HCT116 (cell line): ENCODE measurements at regions not wholly inside any gene's neighbourhood (a gene's known extent, or its start where the extent isn't known, plus 50 kb on each side); places are given as distances from the start of the nearest gene placed in this dataset.

Experiments
- CEBPB ChIP-seq: IDR thresholded peaks from 2 replicates; pipeline ENCODE4 v1.6.1; 2012; ENCODE audit warnings: low read depth
- ELF1 ChIP-seq: IDR thresholded peaks from 2 replicates; pipeline ENCODE4 v1.6.1; 2012; ENCODE audit warnings: low read depth, borderline replicate concordance
- EZH2 ChIP-seq: fragments of 200-600 bp; sonication (generic); IDR thresholded peaks from 2 replicates; pipeline ENCODE4 v1.6.1; 2017; ENCODE audit warnings: antibody characterized with exemption, mixed run types
- EZH2phosphoT487 ChIP-seq: fragments of 200-600 bp; IDR thresholded peaks from 2 replicates; pipeline ENCODE4 v1.6.1; 2018; ENCODE audit warnings: antibody characterized with exemption, borderline replicate concordance
- JUND ChIP-seq: IDR thresholded peaks from 2 replicates; pipeline ENCODE4 v1.6.1; 2012
- POLR2A ChIP-seq: IDR thresholded peaks from 2 replicates; pipeline ENCODE4 v1.7.0; 2011; ENCODE audit warnings: borderline replicate concordance; ENCODE audit not compliant: insufficient read depth, insufficient read length; ENCODE audit errors: extremely low read depth
- POLR2AphosphoS5 ChIP-seq: IDR thresholded peaks from 2 replicates; pipeline ENCODE4 v1.6.1; 2011; ENCODE audit warnings: mild to moderate bottlenecking, low read depth, low read length, moderate library complexity
- SP1 ChIP-seq: IDR thresholded peaks from 2 replicates; pipeline ENCODE4 v1.6.1; 2012; ENCODE audit warnings: low read depth
- YY1 ChIP-seq: IDR thresholded peaks from 2 replicates; pipeline ENCODE4 v1.6.1; 2011; ENCODE audit warnings: low read length, low read depth, moderate library complexity, mild to moderate bottlenecking; ENCODE audit not compliant: insufficient replicate concordance; ENCODE audit errors: extremely low read depth
- ZNF274 ChIP-seq: fragments of 200-500 bp; sonication (Bioruptor generic); IDR thresholded peaks from 2 replicates; pipeline ENCODE4 v1.6.1; 2014; ENCODE audit warnings: mild to moderate bottlenecking, low read depth, low read length, inconsistent platforms
- TF ChIP-seq, protein P1 (sequence below), 3 experiments: fragments of 200-600 bp in 1 of 3; sonication (generic) in 1 of 3; IDR thresholded peaks in 2 of 3; conservative IDR thresholded peaks in 1 of 3; 2 replicates each; pipeline ENCODE4 v1.5.1; 2012 to 2017; ENCODE audit warnings: low read depth in 2 of 3, low read length in 2 of 3, antibody characterized with exemption in 1 of 3, borderline replicate concordance in 1 of 3, control low read depth in 1 of 3, mild to moderate bottlenecking in 1 of 3, mixed read lengths in 1 of 3, mixed run types in 1 of 3, moderate library complexity in 1 of 3; ENCODE audit not compliant: insufficient read depth in 1 of 3
- TF ChIP-seq, protein P2 (sequence below): IDR thresholded peaks from 2 replicates; pipeline ENCODE4 v1.6.1; 2012
- TF ChIP-seq, protein P3 (sequence below): IDR thresholded peaks from 2 replicates; pipeline ENCODE4 v1.6.1; 2011; ENCODE audit warnings: mild to moderate bottlenecking, low read length, moderate library complexity; ENCODE audit not compliant: insufficient replicate concordance; ENCODE audit errors: extremely low read depth
- TF ChIP-seq, protein P4 (sequence below): IDR thresholded peaks from 2 replicates; pipeline ENCODE4 v1.6.1; 2012; ENCODE audit warnings: low read depth

DNA sequence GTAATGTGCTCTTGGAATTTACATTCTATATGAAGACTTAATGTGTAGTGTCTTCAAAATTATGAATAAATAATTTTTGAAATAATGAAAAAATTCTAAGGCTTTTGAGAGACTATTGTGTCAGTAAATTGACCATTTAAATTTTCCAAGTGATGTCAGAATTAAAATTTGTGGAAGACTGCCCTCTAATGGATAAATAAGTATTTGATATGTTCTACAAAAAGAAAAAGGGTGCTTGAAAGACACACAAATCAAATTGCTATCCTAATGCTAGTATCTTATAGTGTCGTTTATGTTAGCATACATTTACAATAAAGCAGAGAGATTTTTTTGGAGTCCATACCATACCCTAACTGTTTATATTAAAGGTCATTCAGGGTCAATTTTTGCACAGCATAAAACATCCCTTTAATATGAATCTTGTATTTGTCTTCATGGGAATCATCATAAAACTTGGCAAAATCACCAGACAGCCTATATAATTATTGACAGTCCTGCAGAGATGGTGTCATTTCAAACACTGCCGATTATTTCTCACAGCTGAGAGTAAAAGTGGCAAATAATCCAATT lies 120.8 kb upstream of the SLC27A6 start:
- TF ChIP-seq, protein P1, sequence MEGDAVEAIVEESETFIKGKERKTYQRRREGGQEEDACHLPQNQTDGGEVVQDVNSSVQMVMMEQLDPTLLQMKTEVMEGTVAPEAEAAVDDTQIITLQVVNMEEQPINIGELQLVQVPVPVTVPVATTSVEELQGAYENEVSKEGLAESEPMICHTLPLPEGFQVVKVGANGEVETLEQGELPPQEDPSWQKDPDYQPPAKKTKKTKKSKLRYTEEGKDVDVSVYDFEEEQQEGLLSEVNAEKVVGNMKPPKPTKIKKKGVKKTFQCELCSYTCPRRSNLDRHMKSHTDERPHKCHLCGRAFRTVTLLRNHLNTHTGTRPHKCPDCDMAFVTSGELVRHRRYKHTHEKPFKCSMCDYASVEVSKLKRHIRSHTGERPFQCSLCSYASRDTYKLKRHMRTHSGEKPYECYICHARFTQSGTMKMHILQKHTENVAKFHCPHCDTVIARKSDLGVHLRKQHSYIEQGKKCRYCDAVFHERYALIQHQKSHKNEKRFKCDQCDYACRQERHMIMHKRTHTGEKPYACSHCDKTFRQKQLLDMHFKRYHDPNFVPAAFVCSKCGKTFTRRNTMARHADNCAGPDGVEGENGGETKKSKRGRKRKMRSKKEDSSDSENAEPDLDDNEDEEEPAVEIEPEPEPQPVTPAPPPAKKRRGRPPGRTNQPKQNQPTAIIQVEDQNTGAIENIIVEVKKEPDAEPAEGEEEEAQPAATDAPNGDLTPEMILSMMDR (IDR thresholded peaks at IDR 0.05 in 2 of 3, conservative IDR thresholded peaks at IDR 0.05 in 1 of 3; ENCODE audit: borderline replicate concordance in 1 of 3, insufficient read depth in 1 of 3, low read depth in 2 of 3, low read length in 2 of 3) = peak in 2 of 3 experiments; percentile 35 to 46; a peak in 3 of 6 replicates
- TF ChIP-seq, protein P2, sequence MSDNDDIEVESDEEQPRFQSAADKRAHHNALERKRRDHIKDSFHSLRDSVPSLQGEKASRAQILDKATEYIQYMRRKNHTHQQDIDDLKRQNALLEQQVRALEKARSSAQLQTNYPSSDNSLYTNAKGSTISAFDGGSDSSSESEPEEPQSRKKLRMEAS = no peak
- TF ChIP-seq ELF1 (no peak), EZH2 (no peak), CEBPB (no peak), JUND (no peak), POLR2AphosphoS5 (no peak), POLR2A (no peak), ZNF274 (no peak), SP1 (no peak), YY1 (no peak), EZH2phosphoT487 (no peak)
- TF ChIP-seq, protein P3, sequence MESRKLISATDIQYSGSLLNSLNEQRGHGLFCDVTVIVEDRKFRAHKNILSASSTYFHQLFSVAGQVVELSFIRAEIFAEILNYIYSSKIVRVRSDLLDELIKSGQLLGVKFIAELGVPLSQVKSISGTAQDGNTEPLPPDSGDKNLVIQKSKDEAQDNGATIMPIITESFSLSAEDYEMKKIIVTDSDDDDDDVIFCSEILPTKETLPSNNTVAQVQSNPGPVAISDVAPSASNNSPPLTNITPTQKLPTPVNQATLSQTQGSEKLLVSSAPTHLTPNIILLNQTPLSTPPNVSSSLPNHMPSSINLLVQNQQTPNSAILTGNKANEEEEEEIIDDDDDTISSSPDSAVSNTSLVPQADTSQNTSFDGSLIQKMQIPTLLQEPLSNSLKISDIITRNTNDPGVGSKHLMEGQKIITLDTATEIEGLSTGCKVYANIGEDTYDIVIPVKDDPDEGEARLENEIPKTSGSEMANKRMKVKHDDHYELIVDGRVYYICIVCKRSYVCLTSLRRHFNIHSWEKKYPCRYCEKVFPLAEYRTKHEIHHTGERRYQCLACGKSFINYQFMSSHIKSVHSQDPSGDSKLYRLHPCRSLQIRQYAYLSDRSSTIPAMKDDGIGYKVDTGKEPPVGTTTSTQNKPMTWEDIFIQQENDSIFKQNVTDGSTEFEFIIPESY = no peak
- TF ChIP-seq, protein P4, sequence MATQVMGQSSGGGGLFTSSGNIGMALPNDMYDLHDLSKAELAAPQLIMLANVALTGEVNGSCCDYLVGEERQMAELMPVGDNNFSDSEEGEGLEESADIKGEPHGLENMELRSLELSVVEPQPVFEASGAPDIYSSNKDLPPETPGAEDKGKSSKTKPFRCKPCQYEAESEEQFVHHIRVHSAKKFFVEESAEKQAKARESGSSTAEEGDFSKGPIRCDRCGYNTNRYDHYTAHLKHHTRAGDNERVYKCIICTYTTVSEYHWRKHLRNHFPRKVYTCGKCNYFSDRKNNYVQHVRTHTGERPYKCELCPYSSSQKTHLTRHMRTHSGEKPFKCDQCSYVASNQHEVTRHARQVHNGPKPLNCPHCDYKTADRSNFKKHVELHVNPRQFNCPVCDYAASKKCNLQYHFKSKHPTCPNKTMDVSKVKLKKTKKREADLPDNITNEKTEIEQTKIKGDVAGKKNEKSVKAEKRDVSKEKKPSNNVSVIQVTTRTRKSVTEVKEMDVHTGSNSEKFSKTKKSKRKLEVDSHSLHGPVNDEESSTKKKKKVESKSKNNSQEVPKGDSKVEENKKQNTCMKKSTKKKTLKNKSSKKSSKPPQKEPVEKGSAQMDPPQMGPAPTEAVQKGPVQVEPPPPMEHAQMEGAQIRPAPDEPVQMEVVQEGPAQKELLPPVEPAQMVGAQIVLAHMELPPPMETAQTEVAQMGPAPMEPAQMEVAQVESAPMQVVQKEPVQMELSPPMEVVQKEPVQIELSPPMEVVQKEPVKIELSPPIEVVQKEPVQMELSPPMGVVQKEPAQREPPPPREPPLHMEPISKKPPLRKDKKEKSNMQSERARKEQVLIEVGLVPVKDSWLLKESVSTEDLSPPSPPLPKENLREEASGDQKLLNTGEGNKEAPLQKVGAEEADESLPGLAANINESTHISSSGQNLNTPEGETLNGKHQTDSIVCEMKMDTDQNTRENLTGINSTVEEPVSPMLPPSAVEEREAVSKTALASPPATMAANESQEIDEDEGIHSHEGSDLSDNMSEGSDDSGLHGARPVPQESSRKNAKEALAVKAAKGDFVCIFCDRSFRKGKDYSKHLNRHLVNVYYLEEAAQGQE = no peak
